Neuronal stem cell (in vitro differentiated cells): ENCODE measurements at regions not wholly inside any gene's neighbourhood (a gene's known extent, or its start where the extent isn't known, plus 50 kb on each side); places are given as distances from the start of the nearest gene placed in this dataset.

Experiments used
- DNase-seq: peaks from one replicate; pipeline ENCODE4 v3.0.0-alpha.2; 2013; ENCODE audit warnings: low spot score
- H2AFZ ChIP-seq: one replicate; pipeline ENCODE4 v1.6.1; 2013; ENCODE audit warnings: mild to moderate bottlenecking, low read length, inconsistent platforms
- H2AK5ac ChIP-seq: 2 replicates; pipeline ENCODE4 v1.6.1; 2013; ENCODE audit warnings: low read depth, mild to moderate bottlenecking, inconsistent platforms, low read length, moderate library complexity, mixed read lengths
- H2BK120ac ChIP-seq: 2 replicates; pipeline ENCODE4 v1.6.1; 2013; ENCODE audit warnings: low read depth, mild to moderate bottlenecking, inconsistent platforms, low read length, moderate library complexity, mixed read lengths
- H2BK12ac ChIP-seq: one replicate; pipeline ENCODE4 v1.6.1; 2013; ENCODE audit warnings: low read length, inconsistent platforms
- H2BK15ac ChIP-seq: 2 replicates; pipeline ENCODE4 v1.6.1; 2013; ENCODE audit warnings: mild to moderate bottlenecking, low read length, inconsistent platforms, mixed read lengths
- H2BK5ac ChIP-seq: one replicate; pipeline ENCODE4 v1.6.1; 2013; ENCODE audit warnings: inconsistent platforms, mild to moderate bottlenecking, low read length, moderate library complexity
- H3K14ac ChIP-seq: one replicate; pipeline ENCODE4 v1.6.1; 2013; ENCODE audit warnings: low read length, inconsistent platforms
- H3K18ac ChIP-seq: 2 replicates; pipeline ENCODE4 v1.6.1; 2013; ENCODE audit warnings: low read length, inconsistent platforms
- H3K23ac ChIP-seq: 2 replicates; pipeline ENCODE4 v1.6.1; 2013; ENCODE audit warnings: low read depth, mild to moderate bottlenecking, mixed read lengths, low read length, inconsistent platforms; ENCODE audit not compliant: poor library complexity
- H3K27ac ChIP-seq: replicated peaks from 3 replicates; pipeline ENCODE4 v1.5.1; 2013; ENCODE audit warnings: low read length, inconsistent platforms
- H3K27me3 ChIP-seq, 3 experiments: 2 replicates each; pipeline ENCODE4 v1.6.1; 2013; ENCODE audit warnings: low read length in 3 of 3, mild to moderate bottlenecking in 2 of 3, inconsistent platforms in 1 of 3, low read depth in 1 of 3, mixed read lengths in 1 of 3, moderate library complexity in 1 of 3; ENCODE audit not compliant: control insufficient read depth in 3 of 3, insufficient read depth in 3 of 3
- H3K36me3 ChIP-seq, 2 donors: replicated peaks in 1 of 2; 2 replicates each; pipeline ENCODE4 v1.6.1; 2013; ENCODE audit warnings: low read length in 2 of 2; ENCODE audit not compliant: control insufficient read depth in 2 of 2, insufficient read depth in 2 of 2
- H3K4ac ChIP-seq: 2 replicates; pipeline ENCODE4 v1.6.1; 2013; ENCODE audit warnings: inconsistent platforms, mild to moderate bottlenecking, low read length, moderate library complexity
- H3K4me1 ChIP-seq, 2 donors: 1 replicate in 1 of 2; 2 replicates in 1 of 2; pipeline ENCODE4 v1.6.1; 2013; ENCODE audit warnings: low read length in 2 of 2, low read depth in 1 of 2; ENCODE audit not compliant: control insufficient read depth in 2 of 2, insufficient read depth in 1 of 2
- H3K4me2 ChIP-seq: one replicate; pipeline ENCODE4 v1.6.1; 2013; ENCODE audit warnings: mild to moderate bottlenecking, low read length, inconsistent platforms; ENCODE audit not compliant: insufficient read depth, poor library complexity, severe bottlenecking
- H3K4me3 ChIP-seq, 2 donors: 2 replicates each; pipeline ENCODE4 v1.5.1; 2013; ENCODE audit warnings: low read length in 2 of 2, mild to moderate bottlenecking in 2 of 2, inconsistent platforms in 1 of 2, moderate library complexity in 1 of 2
- H3K79me1 ChIP-seq: one replicate; pipeline ENCODE4 v1.6.1; 2013; ENCODE audit warnings: low read depth, mild to moderate bottlenecking, inconsistent platforms, low read length, moderate library complexity
- H3K9ac ChIP-seq: one replicate; pipeline ENCODE4 v1.6.1; 2013; ENCODE audit warnings: mild to moderate bottlenecking, low read depth, low read length, inconsistent platforms; ENCODE audit not compliant: poor library complexity
- H3K9me3 ChIP-seq, 2 donors: replicated peaks in 1 of 2; 2 replicates each; pipeline versions ENCODE3 to v1.6.1; 2013; ENCODE audit warnings: low read length in 2 of 2, mild to moderate bottlenecking in 2 of 2, inconsistent platforms in 1 of 2, low read depth in 1 of 2, mixed read lengths in 1 of 2, moderate library complexity in 1 of 2; ENCODE audit not compliant: control insufficient read depth in 2 of 2, insufficient read depth in 1 of 2
- H4K8ac ChIP-seq: one replicate; pipeline ENCODE4 v1.6.1; 2013; ENCODE audit warnings: low read depth, mild to moderate bottlenecking, inconsistent platforms, low read length, moderate library complexity
- H4K91ac ChIP-seq: one replicate; pipeline ENCODE4 v1.6.1; 2013; ENCODE audit warnings: low read length, low read depth, mild to moderate bottlenecking, inconsistent platforms; ENCODE audit not compliant: poor library complexity
- WGBS, 2 donors: extraction: QIAGEN DNeasy Blood & Tissue Kit; methylation state at CpG; one replicate each; pipeline ENCODE4 v1.1.7; 2013; ENCODE audit warnings: missing lambda C conversion rate in 2 of 2, mixed read lengths in 1 of 2; ENCODE audit not compliant: insufficient read length in 2 of 2, insufficient replicate concordance in 1 of 2; ENCODE audit errors: extremely low coverage in 2 of 2; 5-methylcytosine and 5-hydroxymethylcytosine counted together

- Histone ChIP-seq H3K27me3 (no peaks in the 10 kb centered on the region), H2BK120ac (no peak overlapping the region), H3K18ac (no peak overlapping the region), H4K8ac (no peak overlapping the region), H3K4ac (no peak overlapping the region), H3K4me3 (no peak overlapping the region), H2BK12ac (no peak overlapping the region), H3K79me1 (no peaks in the 10 kb centered on the region), H2AK5ac (no peak overlapping the region), H3K36me3 (no peaks in the 10 kb centered on the region), H2BK5ac (no peak overlapping the region), H3K9me3 (no peaks in the 10 kb centered on the region), H3K14ac (no peak overlapping the region), H3K27ac (no peak overlapping the region), H3K23ac (no peak overlapping the region), H3K4me2 (no peak overlapping the region), H3K9ac (no peak overlapping the region), H4K91ac (no peak overlapping the region), H2BK15ac (no peak overlapping the region), H2AFZ (no peak overlapping the region), H3K4me1 (peaks cover 0 to 2% of the 10 kb centered on the region in 2 donors)
- WGBS, 2 donors: no CpG with 5 or more reads among the region's 2 CpGs
- DNase-seq: no peak
Observed at GRCh38 chr6:140202964-140203515, 828.6 kb upstream of the CITED2 start.

DNA sequence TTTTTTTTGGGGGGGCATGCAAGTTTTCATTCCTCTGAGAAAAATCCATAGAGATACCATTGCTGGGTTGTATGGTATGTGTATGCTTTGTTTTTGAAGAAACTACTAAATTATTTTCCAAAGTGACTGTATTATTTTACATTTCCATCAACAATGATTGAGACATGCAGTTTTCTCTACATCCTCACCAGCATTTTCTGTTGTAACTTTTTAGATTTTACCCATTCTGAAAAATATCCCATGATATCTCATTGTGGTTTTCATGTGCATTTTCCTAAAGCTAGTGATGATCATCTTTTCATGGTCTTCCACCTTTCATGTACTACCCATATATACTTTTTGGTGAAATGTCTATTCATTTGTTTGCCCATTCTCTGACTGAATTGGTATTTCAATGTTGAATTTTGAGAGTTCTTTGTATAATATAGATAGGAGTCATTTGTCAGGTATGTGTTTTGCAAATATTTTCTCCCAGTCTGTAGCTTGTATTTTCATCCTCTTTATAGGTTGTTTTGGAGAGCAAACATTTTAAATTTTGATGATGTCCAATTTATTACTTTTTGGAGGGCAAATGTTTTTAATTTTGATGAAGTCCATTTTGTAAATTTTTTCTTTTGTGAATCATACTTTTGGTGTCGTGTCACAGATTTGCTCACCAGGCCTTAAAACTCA lies 827.5 kb upstream of the CITED2 start:
- Histone ChIP-seq H3K36me3 (no peaks in the 10 kb centered on the region), H3K4me2 (no peak overlapping the region), H3K79me1 (no peaks in the 10 kb centered on the region), H3K9ac (no peak overlapping the region), H4K8ac (no peak overlapping the region), H2BK5ac (no peak overlapping the region), H3K4me3 (no peak overlapping the region), H3K23ac (no peak overlapping the region), H3K18ac (no peak overlapping the region), H2BK120ac (no peak overlapping the region), H3K27ac (no peak overlapping the region), H3K4ac (no peak overlapping the region), H2BK12ac (no peak overlapping the region), H3K27me3 (no peaks in the 10 kb centered on the region), H4K91ac (no peak overlapping the region), H3K9me3 (no peaks in the 10 kb centered on the region), H2AFZ (no peak overlapping the region), H3K14ac (no peak overlapping the region), H3K4me1 (peaks cover 0 to 2% of the 10 kb centered on the region in 2 donors), H2AK5ac (no peak overlapping the region), H2BK15ac (no peak overlapping the region)
- WGBS, 2 donors: no CpG with 5 or more reads among the region's 1 CpG
- DNase-seq: no peak

DNA sequence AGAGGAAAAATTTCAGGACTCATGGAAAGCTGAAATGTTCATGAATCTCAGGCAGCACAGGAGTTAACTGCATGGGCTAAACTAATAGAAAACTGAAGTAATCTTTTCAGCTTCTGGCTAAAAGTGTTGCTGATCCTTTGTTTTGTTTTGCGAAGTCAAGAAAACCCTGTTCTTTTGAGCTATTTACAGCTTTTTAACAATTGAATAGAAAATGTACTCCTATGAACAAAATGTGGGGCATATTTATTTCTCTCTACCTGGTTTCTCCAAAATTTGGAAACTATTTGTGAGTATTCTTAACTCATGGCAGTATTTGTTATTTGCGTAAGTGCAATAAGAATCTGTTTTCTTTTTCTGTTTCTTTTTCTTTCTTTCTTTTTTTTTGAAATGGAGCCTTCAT lies 818.8 kb upstream of the CITED2 start:
- Histone ChIP-seq H3K36me3 (no peaks in the 10 kb centered on the region), H4K91ac (no peak overlapping the region), H3K27me3 (no peaks in the 10 kb centered on the region), H3K18ac (no peak overlapping the region), H2BK15ac (no peak overlapping the region), H3K4me1 (no peaks in the 10 kb centered on the region), H3K9ac (no peak overlapping the region), H4K8ac (no peak overlapping the region), H2AFZ (no peak overlapping the region), H3K14ac (no peak overlapping the region), H3K9me3 (peaks cover 12 to 26% of the 10 kb centered on the region in 2 donors), H3K23ac (no peak overlapping the region), H2BK120ac (no peak overlapping the region), H2BK5ac (no peak overlapping the region), H2AK5ac (no peak overlapping the region), H3K79me1 (no peaks in the 10 kb centered on the region), H3K4ac (no peak overlapping the region), H3K4me2 (no peak overlapping the region), H3K4me3 (no peak overlapping the region), H3K27ac (no peak overlapping the region), H2BK12ac (no peak overlapping the region)
- WGBS, 2 donors: no CpG with 5 or more reads among the region's 2 CpGs
- peak; percentile 5 for DNase-seq

GRCh38 chr6:140192018-140192417 lies 817.6 kb upstream of the CITED2 start:
- Histone ChIP-seq H4K8ac (no peak overlapping the region), H3K27ac (no peak overlapping the region), H3K18ac (no peak overlapping the region), H3K9ac (no peak overlapping the region), H3K9me3 (peaks cover 12 to 35% of the 10 kb centered on the region in 2 donors), H3K27me3 (no peaks in the 10 kb centered on the region), H3K36me3 (no peaks in the 10 kb centered on the region), H3K4me1 (no peaks in the 10 kb centered on the region), H3K4me3 (no peak overlapping the region), H2BK15ac (no peak overlapping the region), H2BK5ac (no peak overlapping the region), H3K23ac (no peak overlapping the region), H4K91ac (no peak overlapping the region), H3K4ac (no peak overlapping the region), H2BK120ac (no peak overlapping the region), H2AK5ac (no peak overlapping the region), H3K14ac (no peak overlapping the region), H2AFZ (no peak overlapping the region), H2BK12ac (no peak overlapping the region), H3K79me1 (no peaks in the 10 kb centered on the region), H3K4me2 (no peak overlapping the region)
- no peak for DNase-seq
- no CpG with 5 or more reads among the region's 1 CpG for WGBS, 2 donors
